GM12878 (cell line): ENCODE measurements at regions not wholly inside any gene's neighbourhood (a gene's known extent, or its start where the extent isn't known, plus 50 kb on each side); places are given as distances from the start of the nearest gene placed in this dataset.

Experiments
- ATAC-seq: fragments of 200-7000 bp; cut with Tn5 transposase; 3 replicates; pipeline ENCODE4 v1.9.1; 2020; ENCODE audit warnings: mild to moderate bottlenecking, moderate library complexity
- BruUV-seq: library from RNA; stranded (reverse); fragments of 400-500 nt; replicated peaks from 2 replicates; lab custom pipeline; 2021; lab: Mats Ljungman, UMichigan
- CTCF ChIA-PET: fragments of 300-600 bp; sonication (Branson Sonifier 250); formaldehyde crosslinking; extraction: SDS; loops from one replicate; lab custom pipeline; 2021; ENCODE audit warnings: inconsistent platforms; lab: Yijun Ruan, JAX
- POLR2A ChIA-PET: fragments of 350-600 bp; formaldehyde crosslinking; extraction: SDS; loops from one replicate; lab custom pipeline; 2021; ENCODE audit warnings: inconsistent platforms; lab: Charles Lee
- RAD21 ChIA-PET: fragments of 300-600 bp; sonication (Branson Sonifier 250); formaldehyde crosslinking; loops from one replicate; lab custom pipeline; 2023; ENCODE audit warnings: antibody characterized with exemption; ENCODE audit not compliant: unreplicated experiment; lab: Charles Lee
- SMC1A ChIA-PET: fragments of 300-600 bp; sonication (Branson Sonifier 250); formaldehyde crosslinking; loops from one replicate; lab custom pipeline; 2023; ENCODE audit not compliant: unreplicated experiment, uncharacterized antibody; lab: Charles Lee
- DNase-seq: peaks from one replicate; pipeline ENCODE4 v3.0.0-alpha.2; 2011; ENCODE audit warnings: low read depth, low spot score
- FAIRE-seq: peaks from 3 replicates; lab custom pipeline; 2011; peaks lifted over from hg19 to GRCh38; lab: Jason Lieb, UNC
- H2AFZ ChIP-seq: 2 replicates; pipeline ENCODE4 v1.6.0; 2011; ENCODE audit warnings: low read depth, low read length, control low read depth; ENCODE audit not compliant: control insufficient read depth
- H3K27ac ChIP-seq: 2 replicates; pipeline ENCODE4 v1.5.1; 2011; ENCODE audit warnings: control low read depth; ENCODE audit not compliant: control insufficient read depth, insufficient read depth
- H3K27me3 ChIP-seq, 2 experiments: replicated peaks in 1 of 2; 2 replicates each; pipeline versions ENCODE4 v1.6.0 to v1.6.1; 2011; ENCODE audit warnings: low read length in 1 of 2; ENCODE audit not compliant: control insufficient read depth in 2 of 2, insufficient read depth in 2 of 2
- H3K36me3 ChIP-seq, 2 experiments: 2 replicates each; pipeline ENCODE4 v1.5.1; 2011; ENCODE audit warnings: low read length in 1 of 2; ENCODE audit not compliant: control insufficient read depth in 2 of 2, insufficient read depth in 2 of 2
- H3K4me1 ChIP-seq: 2 replicates; pipeline ENCODE4 v1.6.1; 2011; ENCODE audit warnings: mild to moderate bottlenecking, low read length, moderate library complexity, mixed read lengths; ENCODE audit not compliant: control insufficient read depth, insufficient read depth
- H3K4me2 ChIP-seq: 2 replicates; pipeline ENCODE4 v1.6.0; 2011; ENCODE audit warnings: control low read depth; ENCODE audit not compliant: control insufficient read depth, insufficient read depth
- H3K4me3 ChIP-seq: fragments of 200-600 bp; sonication (generic); 2 replicates; pipeline ENCODE4 v1.5.1; 2016
- H3K79me2 ChIP-seq: 2 replicates; pipeline ENCODE4 v1.6.0; 2011; ENCODE audit warnings: low read length; ENCODE audit not compliant: control insufficient read depth, insufficient read depth
- H3K9ac ChIP-seq: 2 replicates; pipeline ENCODE4 v1.8.0; 2011; ENCODE audit warnings: low read length, control low read depth, mixed read lengths; ENCODE audit not compliant: control insufficient read depth, insufficient read depth
- H3K9me3 ChIP-seq: replicated peaks from 3 replicates; pipeline ENCODE4 v1.5.1; 2011; ENCODE audit warnings: mild to moderate bottlenecking, low read length; ENCODE audit not compliant: control insufficient read depth, insufficient read depth
- H4K20me1 ChIP-seq: 2 replicates; pipeline ENCODE4 v1.6.0; 2011; ENCODE audit not compliant: control insufficient read depth, insufficient read depth
- MLLT1 ChIP-seq: fragments of 450-650 bp; IDR thresholded peaks from 2 replicates; pipeline ENCODE4 v1.6.1; 2016; ENCODE audit warnings: mild to moderate bottlenecking
- NR2F1 ChIP-seq: fragments of 450-650 bp; conservative IDR thresholded peaks from 2 replicates; pipeline ENCODE4 v1.6.1; 2017; ENCODE audit warnings: mild to moderate bottlenecking
- WGBS: methylation state at CpG from one replicate; pipeline ENCODE4 v1.1.6; 2016; ENCODE audit warnings: low lambda C conversion rate; ENCODE audit not compliant: insufficient replicate concordance, insufficient coverage; ENCODE audit errors: missing lambda C conversion rate; 5-methylcytosine and 5-hydroxymethylcytosine counted together
- in situ Hi-C: fragments of 300-500 bp; cut with MboI; formaldehyde crosslinking; loops from 9 replicates; pipeline ENCODE4 v1.14.3; 2018; ENCODE audit warnings: mixed read lengths
- intact Hi-C: fragments of 100-400 bp; cut with micrococcal nuclease; formaldehyde crosslinking; loops from one replicate; pipeline ENCODE4 v1.14.2; 2022; ENCODE audit not compliant: unreplicated experiment
- TF ChIP-seq, protein P1 (sequence below): fragments of 450-650 bp; formaldehyde crosslinking; IDR thresholded peaks from 2 replicates; pipeline ENCODE4 v1.4.0; 2022; ENCODE audit warnings: mild to moderate bottlenecking, moderate library complexity

DNA sequence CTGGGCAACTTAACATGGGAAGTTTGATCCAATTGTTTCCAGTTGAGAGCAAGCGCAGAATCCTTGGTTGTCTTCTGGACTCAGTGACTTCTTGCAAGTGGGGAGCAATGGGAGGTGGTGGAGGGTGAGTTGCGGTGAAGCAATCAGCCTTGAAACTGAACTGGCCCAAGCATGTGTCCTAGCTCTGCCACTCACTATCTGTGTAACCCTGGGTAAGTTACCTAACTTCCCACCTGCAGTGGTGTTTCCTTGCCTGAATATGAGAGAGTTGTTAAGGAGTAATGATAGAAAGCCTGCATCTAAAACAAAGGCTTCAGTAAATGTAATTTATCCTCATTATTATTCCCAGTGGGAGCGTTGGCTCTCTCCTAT, 132.5 kb upstream of the NFIA start:
- Histone ChIP-seq H4K20me1 (no peaks in the 10 kb centered on the region), H3K9ac (no peak overlapping the region), H3K4me3 (no peak overlapping the region), H3K36me3 (no peaks in the 10 kb centered on the region), H3K4me1 (no peaks in the 10 kb centered on the region), H3K9me3 (no peaks in the 10 kb centered on the region), H3K79me2 (no peaks in the 10 kb centered on the region), H3K27ac (no peak overlapping the region), H3K4me2 (no peak overlapping the region), H3K27me3 (peaks cover 0 to 2% of the 10 kb centered on the region in 2 experiments; a peak in 1 of 4 replicates), H2AFZ (no peak overlapping the region)
- TF ChIP-seq MLLT1 (no peak), NR2F1 (no peak)
- TF ChIP-seq, protein P1, sequence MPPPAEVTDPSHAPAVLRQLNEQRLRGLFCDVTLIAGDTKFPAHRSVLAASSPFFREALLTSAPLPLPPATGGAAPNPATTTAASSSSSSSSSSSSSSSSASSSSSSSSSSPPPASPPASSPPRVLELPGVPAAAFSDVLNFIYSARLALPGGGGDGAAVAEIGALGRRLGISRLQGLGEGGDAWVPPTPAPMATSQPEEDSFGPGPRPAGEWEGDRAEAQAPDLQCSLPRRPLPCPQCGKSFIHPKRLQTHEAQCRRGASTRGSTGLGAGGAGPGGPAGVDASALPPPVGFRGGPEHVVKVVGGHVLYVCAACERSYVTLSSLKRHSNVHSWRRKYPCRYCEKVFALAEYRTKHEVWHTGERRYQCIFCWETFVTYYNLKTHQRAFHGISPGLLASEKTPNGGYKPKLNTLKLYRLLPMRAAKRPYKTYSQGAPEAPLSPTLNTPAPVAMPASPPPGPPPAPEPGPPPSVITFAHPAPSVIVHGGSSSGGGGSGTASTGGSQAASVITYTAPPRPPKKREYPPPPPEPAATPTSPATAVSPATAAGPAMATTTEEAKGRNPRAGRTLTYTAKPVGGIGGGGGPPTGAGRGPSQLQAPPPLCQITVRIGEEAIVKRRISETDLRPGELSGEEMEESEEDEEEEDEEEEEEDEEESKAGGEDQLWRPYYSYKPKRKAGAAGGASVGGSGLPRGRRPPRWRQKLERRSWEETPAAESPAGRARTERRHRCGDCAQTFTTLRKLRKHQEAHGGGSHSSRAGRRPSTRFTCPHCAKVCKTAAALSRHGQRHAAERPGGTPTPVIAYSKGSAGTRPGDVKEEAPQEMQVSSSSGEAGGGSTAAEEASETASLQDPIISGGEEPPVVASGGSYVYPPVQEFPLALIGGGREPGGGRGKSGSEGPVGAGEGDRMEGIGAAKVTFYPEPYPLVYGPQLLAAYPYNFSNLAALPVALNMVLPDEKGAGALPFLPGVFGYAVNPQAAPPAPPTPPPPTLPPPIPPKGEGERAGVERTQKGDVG (CRISPR knock-in tag) = no peak
- no peak for DNase-seq
- ChIA-PET POLR2A (no interaction called here), RAD21 (no interaction called here), CTCF (no interaction called here), SMC1A (no interaction called here)
- no TSS peak for BruUV-seq
- 24% methylated on average over 3 of the region's 3 CpGs for WGBS
- no peak for FAIRE-seq
- in situ Hi-C loops = no loop called here
- intact Hi-C loops = no loop called here
- ATAC-seq = no peak
